ENCODE measurements at regions not wholly inside any gene's neighbourhood (a gene's known extent, or its start where the extent isn't known, plus 50 kb on each side); places are given as distances from the start of the nearest gene placed in this dataset.
A peak's percentile ranks its signal among the peaks of the same experiment; 100 is the strongest.
"Not testable (repeated sequence)": the region's sequence is repeated elsewhere in the genome, so short reads cannot be mapped to it uniquely, and the experiment has no call there.

- no peak overlapping the region for H3K27ac ChIP-seq
- H3K4me3 ChIP-seq, result no peak overlapping the region
- TF ChIP-seq CTCF (IDR thresholded peaks at IDR 0.05 in 4 of 5, conservative IDR thresholded peaks at IDR 0.05 in 1 of 5) (no peak), POLR2A (IDR thresholded peaks at IDR 0.05) (no peak)
- peaks cover 5 to 11% of the 10 kb centered on the region in 2 donors for H3K4me1 ChIP-seq
- intact Hi-C loops (cut with DNase I; ENCODE audit: low total_unique reads) (no loop called here), in situ Hi-C loops (cut with MboI; ENCODE audit: low sequenced_read_pairs in 4 of 4) (no loop called here)
- ATAC-seq (peak; percentile 51 to 69), DNase-seq (no peak)
- H3K9me3 ChIP-seq, result peaks cover 0 to 6% (median 0%) of the 10 kb centered on the region in 3 donors
- no peaks in the 10 kb centered on the region for H3K36me3 ChIP-seq
- no peaks in the 10 kb centered on the region for H3K27me3 ChIP-seq
Observed at GRCh38 chr4:100340512-100341485, 150.5 kb upstream of the DDIT4L start.

- Histone ChIP-seq H3K4me3 (no peak overlapping the region), H3K27ac (no peak overlapping the region), H3K4me1 (peaks cover 5 to 11% of the 10 kb centered on the region in 2 donors), H3K36me3 (no peaks in the 10 kb centered on the region), H3K9me3 (peaks cover 0 to 6% (median 0%) of the 10 kb centered on the region in 3 donors), H3K27me3 (no peaks in the 10 kb centered on the region)
- no peak for DNase-seq
- intact Hi-C loops (cut with DNase I; ENCODE audit: low total_unique reads) (no loop called here), in situ Hi-C loops (cut with MboI; ENCODE audit: low sequenced_read_pairs in 4 of 4) (no loop called here)
- no peak for TF ChIP-seq CTCF (IDR thresholded peaks at IDR 0.05 in 4 of 5, conservative IDR thresholded peaks at IDR 0.05 in 1 of 5)
- ATAC-seq, result no peak
Observed at GRCh38 chr4:100339870-100340269, 149.6 kb upstream of the DDIT4L start.

- in situ Hi-C loops (cut with MboI; ENCODE audit: low sequenced_read_pairs in 4 of 4), result not testable (repeated sequence)
Observed at GRCh38 chr4:100333491-100333890, 143.2 kb upstream of the DDIT4L start.

GRCh38 chr4:100317032-100317864 lies 127.0 kb upstream of the DDIT4L start:
- DNase-seq (no peak), ATAC-seq (no peak)
- intact Hi-C loops (cut with DNase I; ENCODE audit: low total_unique reads), result loop anchor here (5.0 to 10.0 kb wide), 2 partner anchors 98 to 130 kb away; no protein-coding TSS in a partner anchor
- Histone ChIP-seq H3K27ac (peak overlapping the region; percentile 46 to 65 (median 61)), H3K27me3 (no peaks in the 10 kb centered on the region), H3K4me3 (peak overlapping the region; percentile 16 to 25 (median 22)), H3K4me1 (peaks cover 20 to 34% of the 10 kb centered on the region in 2 donors), H3K36me3 (no peaks in the 10 kb centered on the region), H3K9me3 (no peaks in the 10 kb centered on the region)
- TF ChIP-seq CTCF (IDR thresholded peaks at IDR 0.05 in 4 of 5, conservative IDR thresholded peaks at IDR 0.05 in 1 of 5) (no peak), POLR2A (IDR thresholded peaks at IDR 0.05) (no peak)
- in situ Hi-C loops (cut with MboI; ENCODE audit: low sequenced_read_pairs in 4 of 4), result loop anchor here in 1 of 4 donors (10.0 kb wide), 1 partner anchor 72 kb away; no protein-coding TSS in a partner anchor

More at GRCh38 chr4:100333491-100333890, 143.2 kb upstream of the DDIT4L start:
- ATAC-seq; H3K27ac ChIP-seq; H3K4me1 ChIP-seq; H3K27me3 ChIP-seq; intact Hi-C loops (cut with DNase I; ENCODE audit: low total_unique reads); H3K36me3 ChIP-seq; DNase-seq; H3K4me3 ChIP-seq: not testable (repeated sequence)
- peaks cover 0 to 13% (median 0%) of the 10 kb centered on the region in 3 donors for H3K9me3 ChIP-seq
